Stomach (tissue), 8 donors: ENCODE measurements at regions not wholly inside any gene's neighbourhood (a gene's known extent, or its start where the extent isn't known, plus 50 kb on each side); places are given as distances from the start of the nearest gene placed in this dataset.

ENCODE experiments used
- DNase-seq, 2 donors: peaks; one replicate each; pipeline versions ENCODE4 v3.0.0 to v3.0.0-alpha.2; 2013 to 2019
- H3K27ac ChIP-seq, 5 donors: fragments of 200-600 bp in 4 of 5; sonication (generic) in 4 of 5; one replicate each; pipeline ENCODE4 v1.5.1; 2013 to 2019; ENCODE audit warnings: mild to moderate bottlenecking in 1 of 5, moderate library complexity in 1 of 5
- H3K27me3 ChIP-seq, 3 donors: fragments of 200-600 bp; sonication (generic); one replicate each; pipeline ENCODE4 v1.5.1; 2017 to 2019; ENCODE audit warnings: mixed run types in 1 of 3
- H3K36me3 ChIP-seq, 4 donors: fragments of 200-600 bp; sonication (generic); 1 replicate in 3 of 4; 2 replicates in 1 of 4; pipeline ENCODE4 v1.5.1; 2016 to 2019
- H3K4me1 ChIP-seq, 4 donors: fragments of 200-600 bp; sonication (generic); one replicate each; pipeline ENCODE4 v1.5.1; 2016 to 2019
- H3K4me3 ChIP-seq, 4 donors: fragments of 200-600 bp; sonication (generic) in 3 of 4; one replicate each; pipeline ENCODE4 v1.5.1; 2016 to 2019; ENCODE audit warnings: mild to moderate bottlenecking in 1 of 4
- H3K9me3 ChIP-seq, 4 donors: fragments of 200-600 bp; sonication (generic); one replicate each; pipeline ENCODE4 v1.5.1; 2016 to 2019
- EP300 ChIP-seq: sonication (generic); formaldehyde crosslinking; IDR thresholded peaks from one replicate; pipeline ENCODE4 v1.6.1; 2017; ENCODE audit warnings: antibody characterized with exemption
- POLR2A ChIP-seq, 4 donors: fragments of 450-650 bp; IDR thresholded peaks; one replicate each; pipeline ENCODE4 v1.6.1; 2016; ENCODE audit warnings: antibody characterized with exemption in 4 of 4, control low read depth in 2 of 4, mild to moderate bottlenecking in 1 of 4, moderate library complexity in 1 of 4
- POLR2AphosphoS5 ChIP-seq, 3 donors: sonication (generic); formaldehyde crosslinking; IDR thresholded peaks; one replicate each; pipeline ENCODE4 v1.6.1; 2016; ENCODE audit warnings: antibody characterized with exemption in 3 of 3
- WGBS, 5 donors: extraction: QIAGEN DNeasy Blood & Tissue Kit in 3 of 5; methylation state at CpG; one replicate each; pipeline versions ENCODE4 v1.1.5 to v1.1.7; 2013 to 2018; 5-methylcytosine and 5-hydroxymethylcytosine counted together
- intact Hi-C: fragments of 100-400 bp; cut with DNase I; formaldehyde crosslinking; loops from one replicate; pipeline ENCODE4 v1.15.1; 2023; ENCODE audit warnings: low total_unique reads
- TF ChIP-seq, protein P1 (sequence below), 7 experiments: fragments of 450-650 bp in 4 of 7; fragments of 200-600 bp in 3 of 7; sonication (generic) in 3 of 7; IDR thresholded peaks; one replicate each; pipeline ENCODE4 v1.5.1; 2016 to 2019; ENCODE audit warnings: antibody characterized with exemption in 7 of 7, control low read depth in 2 of 7, mild to moderate bottlenecking in 1 of 7
- donor health status: healthy with polysubstance abuse.
- donor health status: Bipolar disorder and iron deficiency.
- donor health status: healthy.

DNA sequence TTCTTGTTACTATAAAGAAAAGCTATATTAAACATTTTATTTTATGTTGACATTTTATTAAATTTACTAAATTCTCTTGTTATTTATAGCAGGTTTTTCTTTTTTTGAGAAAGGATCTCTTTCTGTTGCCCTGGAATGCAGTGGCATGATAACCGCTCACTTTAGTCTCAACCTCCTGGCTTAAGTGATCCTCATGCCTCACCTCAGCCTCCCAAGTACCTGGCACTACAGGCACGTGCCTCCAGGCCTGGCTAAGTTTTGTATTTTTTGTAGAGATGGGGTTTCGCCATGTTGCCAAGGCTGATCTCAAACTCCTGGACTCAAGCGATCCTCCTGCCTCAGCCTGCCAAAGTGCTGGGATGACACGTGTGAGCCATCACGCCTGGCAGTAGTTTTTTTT lies 280.2 kb upstream of the C9orf72 start:
- TF ChIP-seq POLR2A (IDR thresholded peaks at IDR 0.05), result no peak
- TF ChIP-seq EP300, result no peak
- no peak for TF ChIP-seq POLR2AphosphoS5 (IDR thresholded peaks at IDR 0.05)
- TF ChIP-seq, protein P1, sequence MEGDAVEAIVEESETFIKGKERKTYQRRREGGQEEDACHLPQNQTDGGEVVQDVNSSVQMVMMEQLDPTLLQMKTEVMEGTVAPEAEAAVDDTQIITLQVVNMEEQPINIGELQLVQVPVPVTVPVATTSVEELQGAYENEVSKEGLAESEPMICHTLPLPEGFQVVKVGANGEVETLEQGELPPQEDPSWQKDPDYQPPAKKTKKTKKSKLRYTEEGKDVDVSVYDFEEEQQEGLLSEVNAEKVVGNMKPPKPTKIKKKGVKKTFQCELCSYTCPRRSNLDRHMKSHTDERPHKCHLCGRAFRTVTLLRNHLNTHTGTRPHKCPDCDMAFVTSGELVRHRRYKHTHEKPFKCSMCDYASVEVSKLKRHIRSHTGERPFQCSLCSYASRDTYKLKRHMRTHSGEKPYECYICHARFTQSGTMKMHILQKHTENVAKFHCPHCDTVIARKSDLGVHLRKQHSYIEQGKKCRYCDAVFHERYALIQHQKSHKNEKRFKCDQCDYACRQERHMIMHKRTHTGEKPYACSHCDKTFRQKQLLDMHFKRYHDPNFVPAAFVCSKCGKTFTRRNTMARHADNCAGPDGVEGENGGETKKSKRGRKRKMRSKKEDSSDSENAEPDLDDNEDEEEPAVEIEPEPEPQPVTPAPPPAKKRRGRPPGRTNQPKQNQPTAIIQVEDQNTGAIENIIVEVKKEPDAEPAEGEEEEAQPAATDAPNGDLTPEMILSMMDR (IDR thresholded peaks at IDR 0.05), result no peak
- 73 to 92% (median 83%) methylated on average over 6 of the region's 6 CpGs for WGBS, 5 donors
- H3K4me1 ChIP-seq, result no peaks in the 10 kb centered on the region
- H3K9me3 ChIP-seq, result no peaks in the 10 kb centered on the region
- intact Hi-C loops, result no loop called here
- no peak overlapping the region for H3K4me3 ChIP-seq
- no peaks in the 10 kb centered on the region for H3K27me3 ChIP-seq
- no peaks in the 10 kb centered on the region for H3K36me3 ChIP-seq
- no peak overlapping the region for H3K27ac ChIP-seq
- DNase-seq, result no peak

DNA sequence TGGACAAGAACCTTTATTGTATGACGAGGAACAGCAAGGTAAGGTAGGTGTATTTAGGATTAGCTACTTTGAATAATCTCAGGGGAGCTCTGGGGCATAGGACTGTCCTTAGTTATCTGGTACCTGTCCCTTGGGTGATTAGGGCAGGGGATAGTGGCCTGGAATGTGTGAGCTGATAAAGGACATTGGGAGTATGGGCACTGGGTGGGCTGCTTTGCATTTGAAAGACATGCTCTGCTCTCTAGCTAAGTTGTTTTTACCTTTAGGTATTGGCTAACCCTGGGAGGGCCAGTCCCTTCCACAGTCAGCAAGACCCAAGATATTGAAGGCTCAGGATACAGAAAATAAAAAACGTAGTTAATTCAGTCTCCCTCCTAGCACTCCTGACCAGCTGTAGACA lies 282.8 kb upstream of the C9orf72 start:
- Histone ChIP-seq H3K27ac (no peak overlapping the region), H3K4me3 (no peak overlapping the region), H3K4me1 (no peaks in the 10 kb centered on the region), H3K36me3 (no peaks in the 10 kb centered on the region), H3K27me3 (no peaks in the 10 kb centered on the region), H3K9me3 (no peaks in the 10 kb centered on the region)
- DNase-seq, result no peak
- WGBS, 5 donors, result 76 to 84% (median 79%) methylated on average over 2 of the region's 2 CpGs
- intact Hi-C loops, result no loop called here
- no peak for TF ChIP-seq POLR2AphosphoS5 (IDR thresholded peaks at IDR 0.05)
- TF ChIP-seq POLR2A (IDR thresholded peaks at IDR 0.05), result no peak
- TF ChIP-seq, protein P1 (IDR thresholded peaks at IDR 0.05), result no peak
- TF ChIP-seq EP300, result no peak

DNA sequence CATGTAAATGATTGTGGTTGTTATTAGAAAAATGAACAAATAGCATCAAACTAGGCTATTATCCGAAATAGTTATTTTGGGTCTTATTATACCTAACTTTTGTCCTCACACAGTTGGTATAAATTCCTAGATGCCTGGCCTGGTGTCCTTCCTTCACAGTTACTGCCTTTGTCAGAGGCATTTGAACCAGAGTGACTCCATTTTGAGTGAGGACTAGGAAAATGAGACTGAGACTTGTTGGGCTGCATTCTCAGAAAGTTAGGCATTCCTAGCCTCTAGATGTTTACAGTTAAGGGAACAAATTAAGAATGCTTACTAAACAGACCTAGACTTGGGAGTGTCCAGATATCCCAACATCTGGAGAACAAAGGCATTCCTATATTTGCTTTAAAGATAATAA lies 283.5 kb upstream of the C9orf72 start:
- H3K4me3 ChIP-seq, result no peak overlapping the region
- H3K4me1 ChIP-seq, result no peaks in the 10 kb centered on the region
- no peak for DNase-seq
- intact Hi-C loops, result no loop called here
- H3K27me3 ChIP-seq, result no peaks in the 10 kb centered on the region
- no peak for TF ChIP-seq POLR2A (IDR thresholded peaks at IDR 0.05)
- TF ChIP-seq, protein P1 (IDR thresholded peaks at IDR 0.05), result no peak
- TF ChIP-seq EP300, result no peak
- 81 to 97% (median 94%) methylated on average over 1 of the region's 1 CpG for WGBS, 5 donors
- no peak overlapping the region for H3K27ac ChIP-seq
- no peaks in the 10 kb centered on the region for H3K36me3 ChIP-seq
- no peaks in the 10 kb centered on the region for H3K9me3 ChIP-seq

DNA sequence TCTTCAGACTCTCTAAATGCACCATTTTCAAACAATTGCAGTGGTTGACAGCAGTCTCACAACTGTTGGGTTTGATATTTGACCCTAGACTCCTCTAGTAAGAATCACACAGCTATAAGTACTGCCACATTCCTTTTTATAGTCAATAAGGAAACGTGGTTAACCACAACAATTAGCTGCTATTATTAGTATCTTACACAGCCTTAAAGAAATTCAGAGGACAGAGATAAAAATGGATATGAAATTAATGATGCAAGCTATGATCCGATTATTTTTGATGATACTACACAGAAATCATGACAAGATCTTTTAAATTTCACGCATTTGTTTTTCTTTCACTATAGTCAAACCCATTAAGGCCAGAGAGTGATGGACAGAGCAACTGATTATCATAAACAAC lies 288.6 kb upstream of the C9orf72 start:
- WGBS, 5 donors, result 53 to 63% (median 57%) methylated on average over 3 of the region's 3 CpGs
- intact Hi-C loops, result no loop called here
- DNase-seq, result no peak
- no peaks in the 10 kb centered on the region for H3K27me3 ChIP-seq
- H3K36me3 ChIP-seq, result no peaks in the 10 kb centered on the region
- no peaks in the 10 kb centered on the region for H3K4me1 ChIP-seq
- no peak for TF ChIP-seq POLR2AphosphoS5 (IDR thresholded peaks at IDR 0.05)
- TF ChIP-seq EP300, result no peak
- TF ChIP-seq POLR2A (IDR thresholded peaks at IDR 0.05), result no peak
- TF ChIP-seq, protein P1 (IDR thresholded peaks at IDR 0.05), result no peak
- H3K9me3 ChIP-seq, result no peaks in the 10 kb centered on the region
- H3K27ac ChIP-seq, result no peak overlapping the region
- H3K4me3 ChIP-seq, result no peak overlapping the region
